ENCODE measurements at regions not wholly inside any gene's neighbourhood (a gene's known extent, or its start where the extent isn't known, plus 50 kb on each side); places are given as distances from the start of the nearest gene placed in this dataset.
"Not testable (repeated sequence)": the region's sequence is repeated elsewhere in the genome, so short reads cannot be mapped to it uniquely, and the experiment has no call there.

DNA sequence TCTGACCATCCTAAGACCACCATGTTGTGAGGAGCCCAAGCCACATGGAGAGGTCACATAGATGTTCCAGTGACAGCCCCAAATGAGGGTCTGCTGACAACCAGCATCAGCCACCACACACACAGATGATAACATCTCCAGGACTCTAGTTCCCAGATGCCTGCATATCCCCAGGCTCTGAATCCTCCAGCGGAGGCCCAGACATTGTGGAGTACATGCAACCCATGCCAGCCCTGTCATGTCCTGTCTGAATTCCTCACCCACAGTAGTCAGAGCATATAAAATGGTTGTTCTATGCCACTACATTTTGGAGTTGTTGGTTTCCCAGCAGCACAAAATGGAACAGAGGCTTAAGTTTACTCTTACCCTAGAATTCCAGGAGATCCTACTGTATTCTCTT lies 122.0 kb upstream of the SLC35G4 start:
- Histone ChIP-seq H3K4me1 (ENCODE audit: insufficient read depth, low read length, severe bottlenecking) (no peaks in the 10 kb centered on the region), H3K4me3 (ENCODE audit: low read depth, low read length, poor library complexity, severe bottlenecking) (no peak overlapping the region), H3K79me2 (ENCODE audit: insufficient read depth, low read length) (no peaks in the 10 kb centered on the region), H4K20me1 (ENCODE audit: insufficient read depth, low read length) (no peaks in the 10 kb centered on the region), H3K27ac (ENCODE audit: low read depth, low read length, poor library complexity, severe bottlenecking) (no peak overlapping the region), H3K9me3 (ENCODE audit: low read length) (no peaks in the 10 kb centered on the region), H3K36me3 (ENCODE audit: insufficient read depth, low read length) (no peaks in the 10 kb centered on the region), H3K9ac (ENCODE audit: low read length) (no peak overlapping the region), H3K27me3 (ENCODE audit: insufficient read depth, low read length) (no peaks in the 10 kb centered on the region), H3K9me2 (ENCODE audit: low read depth, low read length) (no peaks in the 10 kb centered on the region), H3K4me2 (ENCODE audit: low read length) (no peak overlapping the region), H3F3A (ENCODE audit: insufficient read depth, low read length) (no peaks in the 10 kb centered on the region), H2AFZ (ENCODE audit: low read length) (no peak overlapping the region)
- TF ChIP-seq EZH2 (IDR thresholded peaks at IDR 0.05; ENCODE audit: borderline replicate concordance, low read length), result no peak
- TF ChIP-seq, protein P1, sequence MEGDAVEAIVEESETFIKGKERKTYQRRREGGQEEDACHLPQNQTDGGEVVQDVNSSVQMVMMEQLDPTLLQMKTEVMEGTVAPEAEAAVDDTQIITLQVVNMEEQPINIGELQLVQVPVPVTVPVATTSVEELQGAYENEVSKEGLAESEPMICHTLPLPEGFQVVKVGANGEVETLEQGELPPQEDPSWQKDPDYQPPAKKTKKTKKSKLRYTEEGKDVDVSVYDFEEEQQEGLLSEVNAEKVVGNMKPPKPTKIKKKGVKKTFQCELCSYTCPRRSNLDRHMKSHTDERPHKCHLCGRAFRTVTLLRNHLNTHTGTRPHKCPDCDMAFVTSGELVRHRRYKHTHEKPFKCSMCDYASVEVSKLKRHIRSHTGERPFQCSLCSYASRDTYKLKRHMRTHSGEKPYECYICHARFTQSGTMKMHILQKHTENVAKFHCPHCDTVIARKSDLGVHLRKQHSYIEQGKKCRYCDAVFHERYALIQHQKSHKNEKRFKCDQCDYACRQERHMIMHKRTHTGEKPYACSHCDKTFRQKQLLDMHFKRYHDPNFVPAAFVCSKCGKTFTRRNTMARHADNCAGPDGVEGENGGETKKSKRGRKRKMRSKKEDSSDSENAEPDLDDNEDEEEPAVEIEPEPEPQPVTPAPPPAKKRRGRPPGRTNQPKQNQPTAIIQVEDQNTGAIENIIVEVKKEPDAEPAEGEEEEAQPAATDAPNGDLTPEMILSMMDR (IDR thresholded peaks at IDR 0.05; ENCODE audit: low read length), result no peak

- Histone ChIP-seq H4K20me1 (ENCODE audit: insufficient read depth, low read length) (no peaks in the 10 kb centered on the region), H3K27me3 (ENCODE audit: insufficient read depth, low read length) (no peaks in the 10 kb centered on the region)
- no peak for TF ChIP-seq EZH2 (IDR thresholded peaks at IDR 0.05; ENCODE audit: borderline replicate concordance, low read length)
- TF ChIP-seq, protein P1 (IDR thresholded peaks at IDR 0.05; ENCODE audit: low read length), result no peak
These were observed 127.1 kb upstream of the SLC35G4 start for GRCh38 chr18:11482271-11482670.

DNA sequence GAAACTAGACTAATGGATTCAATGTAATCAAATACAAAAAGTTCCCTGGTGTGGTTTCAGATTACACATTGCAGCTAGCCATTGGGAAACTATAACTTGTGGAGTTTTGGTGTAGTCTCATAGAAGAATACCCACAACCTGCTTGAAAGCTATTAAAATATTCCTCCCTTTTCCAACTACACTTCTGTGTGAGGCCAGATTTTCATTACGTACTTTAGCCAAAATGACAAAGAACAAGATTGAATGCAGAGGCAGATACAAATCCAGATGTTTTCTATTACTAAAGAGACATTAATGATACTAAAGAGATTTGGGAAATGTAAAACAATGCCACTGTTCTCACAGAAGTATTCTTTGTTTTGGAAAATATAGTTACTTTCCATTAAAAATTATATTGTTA lies 128.7 kb upstream of the SLC35G4 start:
- no peaks in the 10 kb centered on the region for H3K79me2 ChIP-seq (ENCODE audit: insufficient read depth, low read length)
- H3K9me3 ChIP-seq (ENCODE audit: low read length), result no peaks in the 10 kb centered on the region
- H3K27ac ChIP-seq (ENCODE audit: low read depth, low read length, poor library complexity, severe bottlenecking), result no peak overlapping the region
- no peaks in the 10 kb centered on the region for H4K20me1 ChIP-seq (ENCODE audit: insufficient read depth, low read length)
- no peaks in the 10 kb centered on the region for H3K27me3 ChIP-seq (ENCODE audit: insufficient read depth, low read length)
- H3K36me3 ChIP-seq (ENCODE audit: insufficient read depth, low read length), result no peaks in the 10 kb centered on the region
- no peaks in the 10 kb centered on the region for H3F3A ChIP-seq (ENCODE audit: insufficient read depth, low read length)
- no peak overlapping the region for H2AFZ ChIP-seq (ENCODE audit: low read length)
- no peak overlapping the region for H3K4me2 ChIP-seq (ENCODE audit: low read length)
- no peak overlapping the region for H3K4me3 ChIP-seq (ENCODE audit: low read depth, low read length, poor library complexity, severe bottlenecking)
- TF ChIP-seq EZH2 (IDR thresholded peaks at IDR 0.05; ENCODE audit: borderline replicate concordance, low read length), result no peak
- TF ChIP-seq, protein P1 (IDR thresholded peaks at IDR 0.05; ENCODE audit: low read length), result no peak
- H3K4me1 ChIP-seq (ENCODE audit: insufficient read depth, low read length, severe bottlenecking), result no peaks in the 10 kb centered on the region
- no peak overlapping the region for H3K9ac ChIP-seq (ENCODE audit: low read length)
- no peaks in the 10 kb centered on the region for H3K9me2 ChIP-seq (ENCODE audit: low read depth, low read length)

More at GRCh38 chr18:11482271-11482670, 127.1 kb upstream of the SLC35G4 start:
- Histone ChIP-seq H3K4me2 (ENCODE audit: low read length) (no peak overlapping the region), H2AFZ (ENCODE audit: low read length) (no peak overlapping the region), H3K4me1 (ENCODE audit: insufficient read depth, low read length, severe bottlenecking) (no peaks in the 10 kb centered on the region), H3K9me3 (ENCODE audit: low read length) (no peaks in the 10 kb centered on the region), H3K27ac (ENCODE audit: low read depth, low read length, poor library complexity, severe bottlenecking) (no peak overlapping the region), H3K4me3 (ENCODE audit: low read depth, low read length, poor library complexity, severe bottlenecking) (no peak overlapping the region), H3K9me2 (ENCODE audit: low read depth, low read length) (no peaks in the 10 kb centered on the region), H3K36me3 (ENCODE audit: insufficient read depth, low read length) (no peaks in the 10 kb centered on the region), H3K79me2 (ENCODE audit: insufficient read depth, low read length) (no peaks in the 10 kb centered on the region), H3K9ac (ENCODE audit: low read length) (no peak overlapping the region), H3F3A (ENCODE audit: insufficient read depth, low read length) (no peaks in the 10 kb centered on the region)

DNA sequence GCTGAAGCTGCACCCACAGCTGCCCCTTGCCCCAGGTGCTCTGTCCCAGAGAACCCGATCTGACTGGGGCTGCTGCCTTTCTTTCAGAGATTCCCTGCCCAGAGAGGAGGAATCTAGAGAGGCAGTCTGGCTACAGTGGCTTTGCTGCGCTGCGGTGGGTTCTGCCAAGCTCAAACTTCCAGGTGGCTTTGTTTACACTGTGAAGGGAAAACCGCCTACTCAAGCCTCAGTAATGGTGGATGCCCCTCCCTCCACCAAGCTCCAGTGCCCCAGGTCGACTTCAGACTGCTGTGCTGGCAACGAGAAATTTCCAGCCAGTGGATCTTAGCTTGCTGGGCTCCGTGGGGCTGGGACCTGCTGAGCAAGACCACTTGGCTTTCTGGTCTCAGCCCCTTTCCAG lies 130.4 kb upstream of the SLC35G4 start:
- H3K4me2 ChIP-seq (ENCODE audit: low read length); H3F3A ChIP-seq (ENCODE audit: insufficient read depth, low read length); H2AFZ ChIP-seq (ENCODE audit: low read length); H3K36me3 ChIP-seq (ENCODE audit: insufficient read depth, low read length); H3K79me2 ChIP-seq (ENCODE audit: insufficient read depth, low read length); H4K20me1 ChIP-seq (ENCODE audit: insufficient read depth, low read length); H3K4me1 ChIP-seq (ENCODE audit: insufficient read depth, low read length, severe bottlenecking); H3K4me3 ChIP-seq (ENCODE audit: low read depth, low read length, poor library complexity, severe bottlenecking); H3K9me2 ChIP-seq (ENCODE audit: low read depth, low read length); H3K9me3 ChIP-seq (ENCODE audit: low read length); H3K9ac ChIP-seq (ENCODE audit: low read length); H3K27me3 ChIP-seq (ENCODE audit: insufficient read depth, low read length); H3K27ac ChIP-seq (ENCODE audit: low read depth, low read length, poor library complexity, severe bottlenecking): not testable (repeated sequence)
